Ovary (tissue), 7 donors: ENCODE measurements at regions not wholly inside any gene's neighbourhood (a gene's known extent, or its start where the extent isn't known, plus 50 kb on each side); places are given as distances from the start of the nearest gene placed in this dataset.

Experiments used
- DNase-seq, 5 donors: peaks; one replicate each; pipeline ENCODE4 v3.0.0-alpha.2; 2019 to 2020
- H3K27ac ChIP-seq, 2 donors: fragments of 200-600 bp; one replicate each; pipeline versions ENCODE4 v1.5.1 to v1.8.0; 2019 to 2022
- H3K27me3 ChIP-seq: fragments of 200-600 bp; one replicate; pipeline ENCODE4 v1.8.0; 2022
- H3K36me3 ChIP-seq: fragments of 200-600 bp; sonication (generic); one replicate; pipeline ENCODE4 v1.5.1; 2019
- H3K4me1 ChIP-seq: one replicate; pipeline ENCODE4 v1.8.1; 2013; ENCODE audit warnings: mild to moderate bottlenecking, moderate library complexity; ENCODE audit not compliant: insufficient read depth
- H3K4me3 ChIP-seq: fragments of 200-600 bp; sonication (generic); one replicate; pipeline ENCODE4 v1.5.1; 2017
- H3K9me3 ChIP-seq, 2 donors: fragments of 200-600 bp in 1 of 2; sonication (generic) in 1 of 2; one replicate each; pipeline versions ENCODE4 v1.5.1 to v1.8.1; 2013 to 2019; ENCODE audit warnings: mild to moderate bottlenecking in 1 of 2, moderate library complexity in 1 of 2
- EP300 ChIP-seq: sonication (generic); formaldehyde crosslinking; IDR thresholded peaks from one replicate; pipeline ENCODE4 v1.6.1; 2017; ENCODE audit warnings: antibody characterized with exemption
- POLR2A ChIP-seq: fragments of 450-650 bp; IDR thresholded peaks from one replicate; pipeline ENCODE4 v1.6.1; 2017; ENCODE audit warnings: antibody characterized with exemption, mild to moderate bottlenecking, moderate library complexity
- WGBS, 3 donors: extraction: QIAGEN DNeasy Blood & Tissue Kit in 1 of 3; methylation state at CpG; one replicate each; pipeline versions ENCODE4 v1.1.5 to v1.1.7; 2013 to 2017; 5-methylcytosine and 5-hydroxymethylcytosine counted together
- intact Hi-C, 4 donors: fragments of 100-400 bp; cut with DNase I; formaldehyde crosslinking; loops; one replicate each; pipeline versions ENCODE4 v1.11.0 to v1.15.1; 2022 to 2023
- TF ChIP-seq, protein P1 (sequence below), 3 donors: fragments of 450-650 bp in 2 of 3; fragments of 200-600 bp in 1 of 3; IDR thresholded peaks; one replicate each; pipeline versions ENCODE4 v1.5.1 to v1.8.0; 2016 to 2022; ENCODE audit warnings: antibody characterized with exemption in 3 of 3, mild to moderate bottlenecking in 1 of 3
- donor health status: DM: no; HTN: no; CAD: no; lungs with moderate emphysema.
- donor health status: DM: no; HTN: no; CAD: no.
- donor health status: Bipolar disorder and iron deficiency.
- donor health status: DM: no; HTN: no; CAD: no.
- donor health status: DM: yes; HTN: yes; CAD: no.

DNA sequence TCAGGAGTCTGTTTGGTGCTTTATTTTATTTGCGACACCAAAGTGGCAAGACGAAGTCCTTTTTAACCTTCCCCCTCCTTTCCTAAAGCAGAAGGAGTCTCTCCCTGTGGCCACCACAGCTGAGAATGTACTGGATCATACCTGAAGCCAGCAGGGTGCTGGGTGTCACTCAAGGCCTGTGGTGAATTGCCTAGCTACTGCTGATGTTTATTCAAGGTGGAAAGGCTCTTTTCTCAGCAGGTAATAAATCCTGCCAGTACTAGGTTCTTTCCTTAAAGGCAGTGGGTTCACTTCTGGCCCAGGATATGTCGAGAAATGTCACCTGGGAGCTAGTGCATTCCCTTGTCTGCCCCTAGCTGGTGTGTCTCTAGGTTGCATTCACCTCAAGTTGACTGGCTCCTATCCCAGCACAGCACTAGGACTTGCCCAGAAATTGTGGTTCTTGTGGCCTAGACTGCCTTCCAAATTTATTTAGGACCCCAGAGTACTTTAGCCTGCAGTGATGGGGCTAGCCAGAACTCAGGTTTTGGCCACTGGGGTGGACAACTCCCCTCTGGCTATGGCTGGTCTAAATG is 60.8 kb upstream of the FAM3C start:
- H3K27me3 ChIP-seq = no peaks in the 10 kb centered on the region
- WGBS, 3 donors = 92 to 98% (median 93%) methylated on average over 3 of the region's 3 CpGs

DNA sequence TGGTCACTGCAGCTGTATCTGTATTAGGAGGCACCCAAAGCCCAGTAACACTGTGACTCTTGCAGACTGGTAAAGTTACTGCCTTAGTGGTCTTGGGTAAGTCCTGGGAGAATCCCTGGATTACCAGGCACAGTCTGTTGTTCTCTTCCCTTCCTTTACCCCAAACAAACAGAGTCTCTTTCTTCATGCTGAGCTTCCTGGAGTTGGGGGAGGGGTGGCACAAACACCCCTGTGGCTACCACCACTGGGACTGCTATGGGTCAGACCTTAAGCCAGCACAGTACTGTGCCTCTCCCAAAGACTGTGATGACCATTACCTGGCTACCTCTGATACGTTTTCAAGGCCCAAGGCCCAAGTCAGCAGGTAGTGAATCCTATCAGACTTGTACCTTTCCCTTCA is 59.9 kb upstream of the FAM3C start:
- DNase-seq = no peak
- TF ChIP-seq, protein P1, sequence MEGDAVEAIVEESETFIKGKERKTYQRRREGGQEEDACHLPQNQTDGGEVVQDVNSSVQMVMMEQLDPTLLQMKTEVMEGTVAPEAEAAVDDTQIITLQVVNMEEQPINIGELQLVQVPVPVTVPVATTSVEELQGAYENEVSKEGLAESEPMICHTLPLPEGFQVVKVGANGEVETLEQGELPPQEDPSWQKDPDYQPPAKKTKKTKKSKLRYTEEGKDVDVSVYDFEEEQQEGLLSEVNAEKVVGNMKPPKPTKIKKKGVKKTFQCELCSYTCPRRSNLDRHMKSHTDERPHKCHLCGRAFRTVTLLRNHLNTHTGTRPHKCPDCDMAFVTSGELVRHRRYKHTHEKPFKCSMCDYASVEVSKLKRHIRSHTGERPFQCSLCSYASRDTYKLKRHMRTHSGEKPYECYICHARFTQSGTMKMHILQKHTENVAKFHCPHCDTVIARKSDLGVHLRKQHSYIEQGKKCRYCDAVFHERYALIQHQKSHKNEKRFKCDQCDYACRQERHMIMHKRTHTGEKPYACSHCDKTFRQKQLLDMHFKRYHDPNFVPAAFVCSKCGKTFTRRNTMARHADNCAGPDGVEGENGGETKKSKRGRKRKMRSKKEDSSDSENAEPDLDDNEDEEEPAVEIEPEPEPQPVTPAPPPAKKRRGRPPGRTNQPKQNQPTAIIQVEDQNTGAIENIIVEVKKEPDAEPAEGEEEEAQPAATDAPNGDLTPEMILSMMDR (IDR thresholded peaks at IDR 0.05) = no peak
- TF ChIP-seq EP300 (no peak), POLR2A (no peak)
- Histone ChIP-seq H3K9me3 (no peaks in the 10 kb centered on the region), H3K4me1 (no peaks in the 10 kb centered on the region), H3K36me3 (no peaks in the 10 kb centered on the region), H3K4me3 (no peak overlapping the region), H3K27me3 (no peaks in the 10 kb centered on the region), H3K27ac (no peak overlapping the region)
- WGBS, 3 donors = 79 to 100% (median 92%) methylated on average over 1 of the region's 1 CpG
- intact Hi-C loops = no loop called here

More for the DNA sequence above, 60.8 kb upstream of the FAM3C start:
- no peak for DNase-seq
- no peak overlapping the region for H3K4me3 ChIP-seq
- H3K9me3 ChIP-seq = no peaks in the 10 kb centered on the region
- intact Hi-C loops = no loop called here
- TF ChIP-seq EP300 = no peak
- TF ChIP-seq POLR2A = no peak
- TF ChIP-seq, protein P1 (IDR thresholded peaks at IDR 0.05) = no peak
- H3K36me3 ChIP-seq = no peaks in the 10 kb centered on the region
- no peak overlapping the region for H3K27ac ChIP-seq
- no peaks in the 10 kb centered on the region for H3K4me1 ChIP-seq

DNA sequence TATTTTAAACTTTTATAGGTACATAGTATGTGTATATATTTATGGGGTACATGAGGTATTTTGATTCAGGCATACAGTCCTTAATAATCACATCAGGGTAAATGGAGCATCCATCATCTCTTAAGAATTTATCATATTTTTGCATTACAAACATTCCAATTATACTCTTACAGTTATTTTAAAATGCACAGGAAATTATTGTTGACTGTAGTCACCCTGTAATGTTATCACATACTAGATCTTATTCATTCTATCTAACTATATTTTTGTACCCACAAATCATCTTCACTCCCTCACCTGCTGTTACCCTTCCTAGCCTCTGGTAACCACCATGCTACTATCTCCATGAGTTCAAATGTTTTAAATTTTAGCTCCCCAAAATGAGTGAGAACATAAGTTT is 56.3 kb upstream of the FAM3C start:
- Histone ChIP-seq H3K4me1 (peaks cover 2% of the 10 kb centered on the region), H3K27ac (no peak overlapping the region), H3K4me3 (no peak overlapping the region), H3K9me3 (no peaks in the 10 kb centered on the region), H3K36me3 (no peaks in the 10 kb centered on the region), H3K27me3 (no peaks in the 10 kb centered on the region)
- no peak for DNase-seq
- no peak for TF ChIP-seq POLR2A
- TF ChIP-seq EP300 = no peak
- intact Hi-C loops = no loop called here

DNA sequence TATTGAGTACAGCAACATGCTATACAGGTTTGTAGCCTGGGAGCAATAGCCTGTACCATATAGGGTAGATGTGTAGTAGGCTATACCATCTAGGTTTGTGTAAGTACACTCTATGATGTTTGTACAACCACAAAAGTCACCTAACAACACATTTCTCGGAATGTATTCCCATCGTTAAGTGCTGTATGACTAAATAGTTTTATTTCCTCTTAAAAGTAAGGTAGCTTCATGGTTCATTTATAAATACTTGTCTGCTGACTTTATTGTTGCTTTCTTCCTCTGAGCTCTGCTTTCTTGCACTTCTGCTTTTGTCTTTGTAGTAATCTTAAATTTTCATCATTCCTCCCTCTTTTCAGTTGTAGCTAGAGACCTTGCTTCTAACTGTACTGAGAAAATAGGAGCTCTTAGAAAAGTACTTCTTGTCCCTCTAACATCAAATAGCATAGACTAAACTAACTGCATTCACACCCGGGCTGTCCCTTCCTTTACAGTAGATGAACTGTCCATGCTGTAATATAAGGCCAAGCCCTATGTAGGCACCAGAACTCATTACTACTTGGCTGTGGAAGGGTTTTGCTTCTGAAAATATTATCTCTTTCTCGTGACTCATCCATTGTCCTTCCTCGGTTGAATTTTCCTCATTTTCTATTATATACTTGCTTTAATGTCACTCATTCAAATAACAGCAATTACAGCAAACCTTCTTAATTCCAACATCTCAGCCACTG is 55.4 kb upstream of the FAM3C start:
- Histone ChIP-seq H3K27me3 (no peaks in the 10 kb centered on the region), H3K9me3 (no peaks in the 10 kb centered on the region), H3K4me1 (peaks cover 2% of the 10 kb centered on the region), H3K27ac (no peak overlapping the region), H3K4me3 (no peak overlapping the region), H3K36me3 (no peaks in the 10 kb centered on the region)
- WGBS, 3 donors = 90 to 93% (median 92%) methylated on average over 5 of the region's 5 CpGs
- no peak for DNase-seq
- no peak for TF ChIP-seq EP300
- TF ChIP-seq POLR2A = no peak
- TF ChIP-seq, protein P1 (IDR thresholded peaks at IDR 0.05) = no peak
- intact Hi-C loops = no loop called here

DNA sequence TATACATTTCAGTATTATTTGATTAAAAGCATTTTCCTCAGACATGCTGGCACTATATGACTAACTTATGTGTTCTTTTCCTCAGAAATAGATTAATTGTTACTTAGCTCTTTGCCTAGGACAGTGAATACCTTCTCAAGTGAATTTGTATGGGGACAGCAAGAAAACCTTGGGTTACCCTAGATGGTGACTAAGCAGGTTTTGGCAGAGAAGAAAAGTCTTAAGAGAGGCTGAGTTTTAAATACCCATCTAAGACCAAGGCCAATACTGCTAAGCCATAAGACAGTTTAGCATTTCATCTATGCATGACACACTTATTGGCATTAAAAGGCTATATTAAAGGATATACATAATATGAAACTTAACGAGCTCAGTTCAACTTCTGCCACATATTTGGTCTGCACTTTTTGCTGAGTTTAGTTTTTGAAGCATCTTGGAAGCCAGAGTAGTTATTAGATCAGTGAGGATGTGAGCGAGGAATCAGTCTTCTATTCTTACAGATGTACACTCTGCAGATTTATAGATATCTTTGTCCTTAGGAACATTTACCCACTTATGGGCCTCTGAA is 54.6 kb upstream of the FAM3C start:
- intact Hi-C loops = no loop called here
- no peak for DNase-seq
- peaks cover 2% of the 10 kb centered on the region for H3K4me1 ChIP-seq
- no peaks in the 10 kb centered on the region for H3K9me3 ChIP-seq
- no peaks in the 10 kb centered on the region for H3K27me3 ChIP-seq
- no peak overlapping the region for H3K27ac ChIP-seq
- no peak for TF ChIP-seq EP300
- TF ChIP-seq POLR2A = no peak
- TF ChIP-seq, protein P1 (IDR thresholded peaks at IDR 0.05) = no peak
- no peak overlapping the region for H3K4me3 ChIP-seq
- no peaks in the 10 kb centered on the region for H3K36me3 ChIP-seq
- 74 to 83% (median 78%) methylated on average over 2 of the region's 2 CpGs for WGBS, 3 donors
